ENCODE measurements at regions not wholly inside any gene's neighbourhood (a gene's known extent, or its start where the extent isn't known, plus 50 kb on each side); places are given as distances from the start of the nearest gene placed in this dataset.

- DNase-seq = no peak
Measured at GRCh38 chr14:98741523-98741922, 530.5 kb downstream of the BCL11B start.

- no peak for DNase-seq
Measured at GRCh38 chr14:98742001-98742400, 530.0 kb downstream of the BCL11B start.

- no peak for DNase-seq
Measured at GRCh38 chr14:98743536-98743935, 528.5 kb downstream of the BCL11B start.

- no peak for DNase-seq
Measured at GRCh38 chr14:98748966-98749365, 523.0 kb downstream of the BCL11B start.

GRCh38 chr14:98751110-98751509, 520.9 kb downstream of the BCL11B start:
- DNase-seq = no peak

GRCh38 chr14:98752660-98753059, 519.3 kb downstream of the BCL11B start:
- no peak for DNase-seq

GRCh38 chr14:98754343-98755020, 517.5 kb downstream of the BCL11B start:
- DNase-seq = no peak

- DNase-seq = no peak
Measured at GRCh38 chr14:98756749-98757148, 515.2 kb downstream of the BCL11B start.

GRCh38 chr14:98758440-98758839, 513.6 kb downstream of the BCL11B start:
- no peak for DNase-seq

- no peak for DNase-seq
Measured at GRCh38 chr14:98761993-98762392, 510.0 kb downstream of the BCL11B start.

GRCh38 chr14:98766818-98767217, 505.2 kb downstream of the BCL11B start:
- DNase-seq = no peak

GRCh38 chr14:98769326-98769725, 502.7 kb downstream of the BCL11B start:
- no peak for DNase-seq

- no peak for DNase-seq
Measured at GRCh38 chr14:98770151-98770550, 501.8 kb downstream of the BCL11B start.

GRCh38 chr14:98773814-98774213, 498.2 kb downstream of the BCL11B start:
- DNase-seq = no peak

GRCh38 chr14:98775892-98776291, 496.1 kb downstream of the BCL11B start:
- DNase-seq = no peak

- DNase-seq = no peak
Measured at GRCh38 chr14:98782062-98782461, 489.9 kb downstream of the BCL11B start.

GRCh38 chr14:98785578-98785977, 486.4 kb downstream of the BCL11B start:
- DNase-seq = no peak

GRCh38 chr14:98786456-98786855, 485.5 kb downstream of the BCL11B start:
- DNase-seq = no peak

- DNase-seq = no peak
Measured at GRCh38 chr14:98791661-98792060, 480.3 kb downstream of the BCL11B start.

- no peak for DNase-seq
Measured at GRCh38 chr14:98792171-98792570, 479.8 kb downstream of the BCL11B start.

GRCh38 chr14:98798099-98798498, 473.9 kb downstream of the BCL11B start:
- no peak for DNase-seq

- DNase-seq = no peak
Measured at GRCh38 chr14:98799891-98800290, 472.1 kb downstream of the BCL11B start.

- DNase-seq = no peak
Measured at GRCh38 chr14:98802044-98802443, 470.0 kb downstream of the BCL11B start.

- no peak for DNase-seq
Measured at GRCh38 chr14:98803196-98803595, 468.8 kb downstream of the BCL11B start.
